Cardiac fibroblast (primary cell): ENCODE measurements at regions not wholly inside any gene's neighbourhood (a gene's known extent, or its start where the extent isn't known, plus 50 kb on each side); places are given as distances from the start of the nearest gene placed in this dataset.

Experiments used
- DNase-seq, 2 donors: peaks; one replicate each; pipeline versions ENCODE4 v3.0.0 to v3.0.0-alpha.2; 2010; ENCODE audit warnings: low read depth in 2 of 2
- H3K4me3 ChIP-seq, 2 donors: replicated peaks in 1 of 2; 1 replicate in 1 of 2; 2 replicates in 1 of 2; pipeline ENCODE4 v1.5.1; 2011; ENCODE audit warnings: low read depth in 2 of 2, low read length in 2 of 2, mild to moderate bottlenecking in 2 of 2, moderate library complexity in 1 of 2
- CTCF ChIP-seq: IDR thresholded peaks from one replicate; pipeline ENCODE4 v1.5.1; 2011; ENCODE audit warnings: low read depth, mild to moderate bottlenecking, low read length, inconsistent platforms

- peak; percentile 25 to 36 for DNase-seq
- H3K4me3 ChIP-seq: peak overlapping the region; percentile 56 to 65
Measured at GRCh38 chr2:176637486-176638166, 368.4 kb downstream of the MTX2 start.

GRCh38 chr2:176638167-176639015 is 369.1 kb downstream of the MTX2 start:
- TF ChIP-seq CTCF: peak; percentile 63
- peak; percentile 58 to 65 for DNase-seq
- peak overlapping the region; percentile 56 to 65 for H3K4me3 ChIP-seq

More at GRCh38 chr2:176637486-176638166, 368.4 kb downstream of the MTX2 start:
- no peak for TF ChIP-seq CTCF

GRCh38 chr2:176639016-176639343 is 369.7 kb downstream of the MTX2 start:
- TF ChIP-seq CTCF: no peak
- no peak overlapping the region for H3K4me3 ChIP-seq
- DNase-seq: no peak

GRCh38 chr2:176639671-176640070 is 370.4 kb downstream of the MTX2 start:
- no peak for TF ChIP-seq CTCF
- H3K4me3 ChIP-seq: no peak overlapping the region
- no peak for DNase-seq

- DNase-seq: no peak
- TF ChIP-seq CTCF: no peak
- H3K4me3 ChIP-seq: no peak overlapping the region
Measured at GRCh38 chr2:176641436-176641835, 372.2 kb downstream of the MTX2 start.

- DNase-seq: peak in 1 of 2 donors; percentile 75
- no peak for TF ChIP-seq CTCF
Measured at GRCh38 chr2:176642074-176642473, 372.8 kb downstream of the MTX2 start.

More at GRCh38 chr2:176642074-176642473, 372.8 kb downstream of the MTX2 start:
- no peak overlapping the region for H3K4me3 ChIP-seq
